ENCODE measurements at regions not wholly inside any gene's neighbourhood (a gene's known extent, or its start where the extent isn't known, plus 50 kb on each side); places are given as distances from the start of the nearest gene placed in this dataset.

GRCh38 chr1:88538222-88538899, 145.7 kb upstream of the PKN2 start:
- TF ChIP-seq CTCF (IDR thresholded peaks at IDR 0.05; ENCODE audit: insufficient read depth in 1 of 2, low read depth in 1 of 2, low read length in 1 of 2, severe bottlenecking in 1 of 2, unreplicated experiment in 1 of 2) = no peak
- Histone ChIP-seq H3K9me3 (no peaks in the 10 kb centered on the region), H3K4me3 (ENCODE audit: low read depth, low read length) (no peak overlapping the region), H3K4me1 (no peaks in the 10 kb centered on the region), H3K27me3 (replicated peaks; ENCODE audit: control insufficient read depth, insufficient read depth, low read length) (no peaks in the 10 kb centered on the region), H3K36me3 (ENCODE audit: control insufficient read depth, insufficient read depth, low read length) (no peaks in the 10 kb centered on the region)
- no peak for DNase-seq
- Mint-ChIP-seq H3K9me3 (ENCODE audit: unreplicated experiment) (no peaks in the 10 kb centered on the region), H3K4me3 (ENCODE audit: unreplicated experiment) (no peak overlapping the region), H3K4me1 (ENCODE audit: low read depth, unreplicated experiment) (no peaks in the 10 kb centered on the region), H3K27ac (ENCODE audit: unreplicated experiment) (no peak overlapping the region), H3K36me3 (ENCODE audit: insufficient read depth, unreplicated experiment) (no peaks in the 10 kb centered on the region), H3K27me3 (ENCODE audit: insufficient read depth, unreplicated experiment) (no peaks in the 10 kb centered on the region)
- intact Hi-C loops (cut with micrococcal nuclease; ENCODE audit: unreplicated experiment) = no loop called here
- CTCF ChIA-PET = no interaction called here
- BruUV-seq (replicated peaks) = no TSS peak
- POLR2A ChIA-PET = no interaction called here

- intact Hi-C loops (cut with micrococcal nuclease; ENCODE audit: unreplicated experiment) = no loop called here
- no peak for TF ChIP-seq CTCF (IDR thresholded peaks at IDR 0.05; ENCODE audit: insufficient read depth in 1 of 2, low read depth in 1 of 2, low read length in 1 of 2, severe bottlenecking in 1 of 2, unreplicated experiment in 1 of 2)
- POLR2A ChIA-PET = no interaction called here
- no peak for DNase-seq
- H3K4me1 ChIP-seq = no peaks in the 10 kb centered on the region
- no peaks in the 10 kb centered on the region for H3K9me3 ChIP-seq
- no peaks in the 10 kb centered on the region for H3K36me3 Mint-ChIP-seq (ENCODE audit: insufficient read depth, unreplicated experiment)
- H3K27me3 ChIP-seq (replicated peaks; ENCODE audit: control insufficient read depth, insufficient read depth, low read length) = no peaks in the 10 kb centered on the region
- no peaks in the 10 kb centered on the region for H3K36me3 ChIP-seq (ENCODE audit: control insufficient read depth, insufficient read depth, low read length)
- H3K4me3 ChIP-seq (ENCODE audit: low read depth, low read length) = no peak overlapping the region
- H3K4me3 Mint-ChIP-seq (ENCODE audit: unreplicated experiment) = no peak overlapping the region
- H3K9me3 Mint-ChIP-seq (ENCODE audit: unreplicated experiment) = no peaks in the 10 kb centered on the region
- no TSS peak for BruUV-seq (replicated peaks)
- H3K4me1 Mint-ChIP-seq (ENCODE audit: low read depth, unreplicated experiment) = no peaks in the 10 kb centered on the region
- CTCF ChIA-PET = no interaction called here
- H3K27ac Mint-ChIP-seq (ENCODE audit: unreplicated experiment) = no peak overlapping the region
- no peaks in the 10 kb centered on the region for H3K27me3 Mint-ChIP-seq (ENCODE audit: insufficient read depth, unreplicated experiment)
Observed at GRCh38 chr1:88540255-88540654, 143.8 kb upstream of the PKN2 start.

GRCh38 chr1:88541596-88541995, 142.5 kb upstream of the PKN2 start:
- no peaks in the 10 kb centered on the region for H3K4me1 ChIP-seq
- H3K4me3 ChIP-seq (ENCODE audit: low read depth, low read length) = no peak overlapping the region
- intact Hi-C loops (cut with micrococcal nuclease; ENCODE audit: unreplicated experiment) = no loop called here
- DNase-seq = no peak
- ChIA-PET POLR2A (no interaction called here), CTCF (no interaction called here)
- no peaks in the 10 kb centered on the region for H3K4me1 Mint-ChIP-seq (ENCODE audit: low read depth, unreplicated experiment)
- H3K36me3 ChIP-seq (ENCODE audit: control insufficient read depth, insufficient read depth, low read length) = no peaks in the 10 kb centered on the region
- H3K9me3 ChIP-seq = no peaks in the 10 kb centered on the region
- H3K36me3 Mint-ChIP-seq (ENCODE audit: insufficient read depth, unreplicated experiment) = no peaks in the 10 kb centered on the region
- no peaks in the 10 kb centered on the region for H3K27me3 ChIP-seq (replicated peaks; ENCODE audit: control insufficient read depth, insufficient read depth, low read length)
- no peak for TF ChIP-seq CTCF (IDR thresholded peaks at IDR 0.05; ENCODE audit: insufficient read depth in 1 of 2, low read depth in 1 of 2, low read length in 1 of 2, severe bottlenecking in 1 of 2, unreplicated experiment in 1 of 2)
- BruUV-seq (replicated peaks) = no TSS peak
- no peaks in the 10 kb centered on the region for H3K27me3 Mint-ChIP-seq (ENCODE audit: insufficient read depth, unreplicated experiment)
- no peak overlapping the region for H3K4me3 Mint-ChIP-seq (ENCODE audit: unreplicated experiment)
- H3K27ac Mint-ChIP-seq (ENCODE audit: unreplicated experiment) = no peak overlapping the region
- no peaks in the 10 kb centered on the region for H3K9me3 Mint-ChIP-seq (ENCODE audit: unreplicated experiment)

All from Caco-2 (cell line).